Esophagus squamous epithelium (tissue), 4 donors: ENCODE measurements at regions not wholly inside any gene's neighbourhood (a gene's known extent, or its start where the extent isn't known, plus 50 kb on each side); places are given as distances from the start of the nearest gene placed in this dataset.
"Not testable (repeated sequence)": the region's sequence is repeated elsewhere in the genome, so short reads cannot be mapped to it uniquely, and the experiment has no call there.

ENCODE experiments used
- CTCF ChIP-seq, 6 experiments: fragments of 450-650 bp in 4 of 6; fragments of 200-600 bp in 2 of 6; sonication (generic) in 2 of 6; IDR thresholded peaks; one replicate each; pipeline ENCODE4 v1.5.1; 2016 to 2019; ENCODE audit warnings: antibody characterized with exemption in 6 of 6, mild to moderate bottlenecking in 4 of 6, moderate library complexity in 4 of 6
- POLR2A ChIP-seq, 4 donors: fragments of 450-650 bp; IDR thresholded peaks; one replicate each; pipeline ENCODE4 v1.6.1; 2017; ENCODE audit warnings: antibody characterized with exemption in 4 of 4, mild to moderate bottlenecking in 4 of 4, moderate library complexity in 3 of 4

- not testable (repeated sequence) for TF ChIP-seq CTCF, POLR2A (IDR thresholded peaks at IDR 0.05)
Measured at GRCh38 chr1:90348459-90348858, 353.5 kb downstream of the ZNF326 start.
